SHP77 (cell line): ENCODE measurements at regions not wholly inside any gene's neighbourhood (a gene's known extent, or its start where the extent isn't known, plus 50 kb on each side); places are given as distances from the start of the nearest gene placed in this dataset.

Source experiments
- DNase-seq, 2 experiments: peaks; one replicate each; lab custom pipeline; 2025; lab: John Stamatoyannopoulos, UW

DNA sequence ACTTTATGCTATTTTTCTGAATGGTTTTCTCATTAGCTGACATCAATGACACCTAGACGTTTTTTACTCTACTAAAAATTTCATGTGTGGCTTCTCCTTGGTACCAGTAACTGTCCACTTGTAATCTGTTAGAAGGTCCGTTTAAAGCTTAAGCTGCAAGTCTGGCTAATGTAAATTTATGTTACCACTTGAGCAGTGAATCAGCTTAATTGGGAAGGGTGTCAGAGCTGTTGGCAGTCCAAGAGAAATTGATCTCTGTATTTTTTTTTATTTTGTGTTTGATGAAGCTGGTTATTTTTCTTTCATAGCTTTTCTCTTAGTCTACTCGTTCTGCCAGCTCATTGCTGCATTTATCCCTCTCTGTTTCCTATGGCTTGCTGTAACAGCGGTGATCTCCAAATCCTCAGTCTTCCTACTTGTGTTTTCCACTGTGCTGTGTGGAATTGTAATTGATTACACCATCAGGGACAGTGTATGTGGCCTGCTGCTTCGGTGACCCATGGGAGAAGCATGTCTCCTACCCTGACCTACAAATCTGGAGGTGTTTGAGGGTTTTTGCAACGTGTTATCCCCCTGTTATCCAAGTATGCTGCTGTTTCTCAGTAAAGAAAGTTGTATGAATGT is 724.2 kb upstream of the REG3G start:
- no peak for DNase-seq

- DNase-seq: peak in 1 of 2 experiments; percentile 19
Observed at GRCh38 chr2:78304678-78305077, 720.8 kb upstream of the REG3G start.

- DNase-seq: no peak
Observed at GRCh38 chr2:78309460-78309859, 716.0 kb upstream of the REG3G start.

GRCh38 chr2:78315368-78315767 is 710.1 kb upstream of the REG3G start:
- DNase-seq: no peak

DNA sequence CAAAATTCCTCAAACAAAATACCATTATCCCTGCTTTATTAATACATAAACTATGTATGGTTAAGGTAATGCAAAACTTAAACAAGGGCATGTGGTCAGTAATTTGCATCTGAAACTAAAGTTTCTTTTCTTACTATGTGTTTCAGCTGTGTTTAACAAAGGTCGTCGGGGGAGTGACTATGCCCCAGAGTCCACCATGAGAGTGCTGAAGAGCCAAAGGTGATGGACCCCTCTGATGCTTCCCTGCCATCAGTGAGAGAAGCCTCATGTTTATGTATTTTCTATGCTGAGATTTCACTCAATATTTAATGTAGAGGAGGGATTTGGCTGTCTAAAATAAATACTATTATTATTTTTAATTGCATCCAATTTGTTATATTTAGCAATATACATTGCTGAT is 707.2 kb upstream of the REG3G start:
- no peak for DNase-seq

- no peak for DNase-seq
Observed at GRCh38 chr2:78330193-78330592, 695.3 kb upstream of the REG3G start.

GRCh38 chr2:78351208-78351607 is 674.3 kb upstream of the REG3G start:
- no peak for DNase-seq

DNA sequence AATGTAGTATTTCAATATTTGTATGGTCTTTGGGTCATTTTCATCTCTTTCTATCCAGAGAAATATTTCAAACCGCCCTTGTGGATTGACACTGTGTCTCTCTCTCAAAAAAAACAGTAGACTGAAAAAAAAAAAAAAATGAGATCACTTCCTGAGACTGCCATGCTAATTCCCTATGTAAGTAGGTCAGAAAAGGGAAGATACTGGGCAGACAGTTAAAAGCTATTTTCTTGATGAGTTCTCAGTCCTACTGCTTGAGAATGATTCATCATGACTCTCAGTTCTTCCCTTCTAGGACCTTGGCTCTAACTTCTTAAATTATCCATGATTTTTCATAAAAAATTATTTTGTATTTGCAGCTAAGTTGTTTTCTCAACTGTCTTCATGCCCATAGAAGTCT is 672.3 kb upstream of the REG3G start:
- no peak for DNase-seq

DNA sequence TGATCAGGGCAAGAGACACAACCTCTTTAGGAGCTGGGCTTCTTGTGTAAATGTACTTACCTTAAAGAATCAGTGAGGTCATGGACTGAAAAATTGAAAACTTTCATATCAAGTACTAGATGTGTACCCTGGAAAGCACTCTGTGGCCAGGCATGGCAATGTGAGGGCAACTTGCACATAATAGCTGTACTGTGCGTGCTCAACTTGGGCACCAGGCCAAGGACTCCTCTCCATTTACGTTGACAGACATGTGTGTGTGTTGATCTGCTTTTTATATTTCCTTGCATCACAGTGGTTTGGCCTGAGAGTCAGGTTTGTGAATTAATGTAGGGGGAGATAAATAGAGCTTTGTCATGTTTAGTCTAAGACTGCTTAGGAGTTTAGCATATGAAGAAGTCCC is 669.5 kb upstream of the REG3G start:
- no peak for DNase-seq

DNA sequence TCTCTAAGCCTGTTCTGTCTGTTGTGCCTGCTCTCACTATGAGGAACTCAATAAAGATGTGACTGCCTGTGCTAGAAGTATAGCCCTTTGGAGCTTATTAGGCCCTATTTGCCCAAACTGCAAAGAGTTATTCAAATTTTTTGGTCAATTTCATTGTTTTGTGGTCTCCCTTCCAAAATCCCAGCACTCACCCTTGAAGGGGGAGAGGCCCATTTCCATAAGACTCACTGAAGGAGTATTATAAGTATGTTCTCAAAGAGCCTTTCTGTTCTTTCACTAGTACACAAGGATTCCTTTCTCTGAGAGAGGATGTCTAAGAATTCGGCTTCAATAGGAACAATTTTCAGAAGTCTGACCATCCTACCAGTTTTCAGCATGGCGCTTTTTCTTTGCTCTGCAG is 641.9 kb upstream of the REG3G start:
- no peak for DNase-seq

DNA sequence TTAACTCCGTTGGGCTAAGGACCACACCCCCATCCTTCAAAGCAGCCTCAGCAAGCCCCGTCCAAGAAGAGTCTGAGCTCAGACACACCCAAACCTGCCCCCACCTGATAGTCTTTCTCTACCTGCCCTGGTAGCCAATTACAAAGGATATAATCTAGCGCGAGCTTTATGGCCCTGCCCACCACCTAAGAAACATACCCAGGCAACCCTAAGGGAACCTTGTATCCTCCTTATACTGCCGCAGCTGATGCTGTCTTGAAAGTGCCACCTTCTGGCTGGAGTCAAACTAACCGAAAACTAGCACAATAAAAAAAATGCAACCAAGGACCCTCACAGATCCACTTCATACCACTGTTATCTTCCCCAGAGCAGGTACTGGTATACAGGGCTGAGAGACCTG is 628.3 kb upstream of the REG3G start:
- no peak for DNase-seq

DNA sequence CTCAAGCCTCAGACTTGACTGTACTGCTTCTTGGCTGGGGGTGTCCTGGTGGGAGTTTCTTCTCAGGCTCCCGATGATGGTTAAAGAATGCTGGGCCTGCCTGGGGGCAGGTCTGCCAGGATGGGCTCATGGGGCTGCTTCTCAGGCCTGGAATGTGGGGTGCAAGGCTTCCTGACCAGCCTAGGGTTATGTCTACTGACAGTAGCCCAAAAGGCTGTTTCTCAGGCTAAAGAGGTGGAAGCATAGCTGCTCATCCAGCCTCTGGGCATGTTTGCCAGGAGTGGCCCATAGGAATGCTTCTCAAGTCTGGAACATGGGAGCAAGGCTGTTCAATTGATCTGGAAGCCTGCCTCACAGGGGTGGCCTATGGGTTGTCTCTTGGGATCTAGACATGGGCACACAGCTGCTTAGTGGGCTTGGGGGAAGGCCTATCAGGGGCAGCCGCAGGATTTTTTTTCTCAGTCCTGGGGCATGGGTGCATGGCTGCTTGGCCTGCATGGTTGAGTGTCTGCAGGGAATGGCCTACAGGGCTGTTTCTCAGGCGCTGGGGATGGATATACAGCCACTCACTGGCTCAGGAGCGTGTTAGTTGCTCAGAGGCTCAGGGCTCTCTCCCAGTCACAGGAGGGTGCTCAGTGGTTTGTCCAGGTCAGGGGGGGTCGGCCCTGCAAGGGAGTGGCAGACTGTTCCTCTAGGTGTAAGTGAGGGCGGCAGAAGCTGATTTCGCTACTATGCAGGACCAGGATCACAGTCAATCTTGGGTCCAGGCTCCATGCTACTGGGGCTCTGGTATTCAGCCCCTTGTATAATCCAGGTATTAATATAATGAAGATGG is 617.3 kb upstream of the REG3G start:
- no peak for DNase-seq

- peak; percentile 6 to 11 for DNase-seq
Observed at GRCh38 chr2:78408795-78409118, 616.7 kb upstream of the REG3G start.

DNA sequence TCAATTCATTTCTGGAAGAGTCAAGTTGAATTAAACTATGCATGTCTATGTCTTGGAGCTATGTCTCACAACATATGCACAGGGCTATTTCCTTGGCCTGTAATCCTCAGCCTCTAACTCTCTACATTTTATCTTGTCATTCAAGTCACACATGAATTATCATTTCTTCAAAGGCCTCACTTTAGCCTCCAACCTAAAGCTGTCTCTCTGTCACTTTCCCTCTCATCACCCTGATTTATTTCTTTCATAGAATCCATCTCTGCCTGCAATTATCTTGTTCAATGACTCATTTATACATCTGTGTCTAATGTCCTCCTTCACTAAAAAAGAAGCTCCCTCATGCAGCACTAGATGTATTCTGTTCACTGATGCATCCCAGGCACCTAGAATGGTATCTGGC is 614.2 kb upstream of the REG3G start:
- DNase-seq: no peak

DNA sequence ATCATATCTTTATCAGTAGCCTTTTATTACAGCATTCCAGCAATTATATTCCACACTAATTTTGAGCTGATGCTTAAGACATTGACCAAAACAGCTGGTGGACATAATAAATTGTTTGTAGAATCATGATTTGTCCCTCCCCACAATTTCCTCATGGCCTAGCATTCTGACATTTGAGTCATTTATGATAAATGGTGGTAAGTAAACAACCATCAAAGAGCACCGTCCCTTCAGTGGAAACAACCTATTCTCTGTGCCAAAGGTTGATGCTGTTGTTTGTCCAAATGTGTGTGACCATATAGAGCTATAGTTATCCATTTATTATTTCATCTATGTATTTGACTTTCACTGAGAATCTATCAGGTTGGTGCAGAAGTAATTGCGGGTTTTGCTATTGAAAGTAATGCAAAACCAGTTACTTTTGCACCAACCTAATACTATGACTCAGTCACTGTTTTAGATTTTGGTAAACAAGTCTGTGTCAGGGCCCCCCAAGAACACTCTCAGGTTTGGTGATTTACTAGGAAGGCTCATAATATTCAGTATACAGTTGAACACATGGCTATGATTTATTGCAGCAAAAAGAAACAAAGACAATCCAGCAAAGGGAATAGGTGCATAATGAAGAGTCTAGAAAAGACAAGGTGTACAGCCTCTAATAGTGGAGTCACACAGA is 608.7 kb upstream of the REG3G start:
- no peak for DNase-seq

DNA sequence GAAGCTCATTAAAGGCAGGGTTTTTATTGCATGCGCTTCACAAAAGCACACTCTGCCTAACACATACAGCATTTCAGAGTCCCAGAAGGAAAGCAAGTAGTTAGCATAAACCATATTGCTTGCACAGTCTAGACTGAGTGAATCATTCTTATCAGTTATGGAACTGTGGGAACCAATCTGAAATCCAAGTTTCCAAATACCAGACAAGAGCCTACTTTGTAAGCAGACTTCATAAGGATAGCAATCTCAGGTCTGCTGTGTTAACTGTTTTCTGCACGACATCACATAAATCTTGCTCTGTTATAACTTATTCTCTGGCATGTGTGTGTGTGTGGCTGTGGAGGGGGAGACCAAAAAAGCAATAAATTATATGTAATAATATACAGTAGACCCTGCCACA is 608.1 kb upstream of the REG3G start:
- peak in 1 of 2 experiments; percentile 20 for DNase-seq

- peak; percentile 55 to 59 for DNase-seq
Observed at GRCh38 chr2:78418021-78418420, 607.5 kb upstream of the REG3G start.

GRCh38 chr2:78420132-78420531 is 605.4 kb upstream of the REG3G start:
- DNase-seq: no peak

GRCh38 chr2:78423631-78424030 is 601.9 kb upstream of the REG3G start:
- no peak for DNase-seq

DNA sequence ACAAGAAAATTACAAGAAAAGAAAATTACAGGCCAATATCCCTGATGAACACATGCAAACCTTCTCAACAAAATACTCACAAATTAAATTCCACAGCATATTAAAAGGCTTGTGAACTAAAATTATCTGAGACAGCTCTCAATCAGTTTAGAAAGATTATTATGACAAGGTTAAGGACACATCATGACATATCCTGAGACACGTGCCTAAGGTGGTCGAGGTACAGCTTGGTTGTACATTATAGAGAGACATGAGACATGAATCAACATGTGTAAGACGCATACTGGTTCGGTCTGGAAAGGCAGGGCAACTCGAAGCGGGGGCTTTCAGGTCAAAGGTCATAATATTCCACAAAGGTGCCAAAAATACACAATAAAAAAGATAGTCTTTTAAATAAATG is 598.3 kb upstream of the REG3G start:
- no peak for DNase-seq

DNA sequence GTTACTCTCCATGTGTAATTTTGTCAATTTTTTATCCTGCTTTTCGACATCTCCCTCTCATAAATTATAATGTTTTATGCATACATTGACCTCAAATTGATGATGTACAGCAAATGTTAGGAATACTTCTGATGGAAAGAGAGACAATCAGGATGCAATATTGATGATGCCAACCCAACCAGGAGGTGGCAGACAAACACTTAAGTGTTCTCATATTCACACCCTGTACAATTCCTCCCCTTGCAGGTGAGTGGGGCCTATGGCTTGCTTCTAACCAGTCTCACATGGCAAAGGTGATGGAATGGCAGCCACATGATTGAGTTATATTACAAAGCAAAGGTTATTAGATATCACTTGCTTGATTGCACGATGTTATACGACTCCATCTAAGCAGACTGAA is 594.3 kb upstream of the REG3G start:
- DNase-seq: peak in 1 of 2 experiments; percentile 3

DNA sequence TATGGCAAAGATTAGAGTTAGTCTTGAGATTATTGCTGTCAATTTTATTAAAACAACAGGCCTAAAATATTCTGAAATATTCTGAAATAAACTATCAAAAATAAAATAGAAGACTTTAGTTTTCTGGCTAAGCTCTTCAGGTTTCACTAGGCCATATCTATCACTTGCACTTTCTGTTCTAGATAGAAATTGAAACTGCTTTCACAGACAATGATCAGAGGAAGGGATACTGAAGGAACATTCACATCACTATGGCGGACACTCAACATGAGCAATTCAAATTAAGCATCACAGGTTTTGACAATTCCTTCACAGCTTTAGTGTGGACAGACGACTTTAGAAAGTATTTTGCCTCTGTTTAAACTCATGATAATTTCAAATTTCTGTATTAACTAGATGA is 586.4 kb upstream of the REG3G start:
- DNase-seq: no peak

- DNase-seq: no peak
Observed at GRCh38 chr2:78455586-78455985, 569.9 kb upstream of the REG3G start.
